GM23338 (cell line): ENCODE measurements at regions not wholly inside any gene's neighbourhood (a gene's known extent, or its start where the extent isn't known, plus 50 kb on each side); places are given as distances from the start of the nearest gene placed in this dataset.

ENCODE experiments used
- CREB1 ChIP-seq: fragments of 250-450 bp; sonication (Bioruptor Pico); IDR thresholded peaks from 2 replicates; pipeline ENCODE4 v1.5.0; 2020; ENCODE audit warnings: low read depth, mild to moderate bottlenecking, moderate library complexity
- CTCF ChIP-seq, 2 experiments: fragments of 200-600 bp in 1 of 2; sonication (generic) in 1 of 2; conservative IDR thresholded peaks; 2 replicates each; pipeline versions ENCODE4 v1.5.1 to v1.6.1; 2016 to 2017; ENCODE audit warnings: antibody characterized with exemption in 2 of 2, low read depth in 2 of 2, mild to moderate bottlenecking in 2 of 2, moderate library complexity in 1 of 2
- EZH2 ChIP-seq: fragments of 200-600 bp; sonication (generic); IDR thresholded peaks from one replicate; pipeline ENCODE4 v1.8.0; 2017; ENCODE audit warnings: antibody characterized with exemption, mild to moderate bottlenecking, low read depth; ENCODE audit not compliant: unreplicated experiment
- JUNB ChIP-seq: IDR thresholded peaks from one replicate; pipeline ENCODE4 v1.6.1; 2016; ENCODE audit warnings: antibody characterized with exemption; ENCODE audit not compliant: unreplicated experiment
- NANOG ChIP-seq: IDR thresholded peaks from 2 replicates; pipeline ENCODE4 v1.6.1; 2016; ENCODE audit warnings: antibody characterized with exemption, borderline replicate concordance
- TF ChIP-seq, protein P1 (sequence below): IDR thresholded peaks from one replicate; pipeline ENCODE4 v1.6.1; 2018; ENCODE audit warnings: antibody characterized with exemption; ENCODE audit not compliant: unreplicated experiment

DNA sequence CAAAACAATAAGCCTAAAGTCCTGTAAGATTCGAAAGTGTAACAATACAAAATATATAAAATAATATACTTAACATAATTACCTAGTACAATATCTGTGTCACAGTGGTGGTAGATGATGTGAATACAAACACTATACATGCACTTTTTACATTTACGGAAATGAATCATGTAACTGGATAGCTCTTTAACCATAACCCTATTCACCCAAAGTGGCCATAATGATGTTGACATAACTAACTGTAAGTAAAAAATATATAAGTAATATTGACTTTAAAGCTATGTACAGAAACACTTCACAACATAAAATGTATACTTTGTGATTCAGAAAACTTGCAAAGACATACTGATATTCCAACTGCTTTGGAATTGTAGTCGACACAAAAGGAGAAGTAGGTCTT is 616.9 kb upstream of the SLC8A1 start:
- TF ChIP-seq, protein P1, sequence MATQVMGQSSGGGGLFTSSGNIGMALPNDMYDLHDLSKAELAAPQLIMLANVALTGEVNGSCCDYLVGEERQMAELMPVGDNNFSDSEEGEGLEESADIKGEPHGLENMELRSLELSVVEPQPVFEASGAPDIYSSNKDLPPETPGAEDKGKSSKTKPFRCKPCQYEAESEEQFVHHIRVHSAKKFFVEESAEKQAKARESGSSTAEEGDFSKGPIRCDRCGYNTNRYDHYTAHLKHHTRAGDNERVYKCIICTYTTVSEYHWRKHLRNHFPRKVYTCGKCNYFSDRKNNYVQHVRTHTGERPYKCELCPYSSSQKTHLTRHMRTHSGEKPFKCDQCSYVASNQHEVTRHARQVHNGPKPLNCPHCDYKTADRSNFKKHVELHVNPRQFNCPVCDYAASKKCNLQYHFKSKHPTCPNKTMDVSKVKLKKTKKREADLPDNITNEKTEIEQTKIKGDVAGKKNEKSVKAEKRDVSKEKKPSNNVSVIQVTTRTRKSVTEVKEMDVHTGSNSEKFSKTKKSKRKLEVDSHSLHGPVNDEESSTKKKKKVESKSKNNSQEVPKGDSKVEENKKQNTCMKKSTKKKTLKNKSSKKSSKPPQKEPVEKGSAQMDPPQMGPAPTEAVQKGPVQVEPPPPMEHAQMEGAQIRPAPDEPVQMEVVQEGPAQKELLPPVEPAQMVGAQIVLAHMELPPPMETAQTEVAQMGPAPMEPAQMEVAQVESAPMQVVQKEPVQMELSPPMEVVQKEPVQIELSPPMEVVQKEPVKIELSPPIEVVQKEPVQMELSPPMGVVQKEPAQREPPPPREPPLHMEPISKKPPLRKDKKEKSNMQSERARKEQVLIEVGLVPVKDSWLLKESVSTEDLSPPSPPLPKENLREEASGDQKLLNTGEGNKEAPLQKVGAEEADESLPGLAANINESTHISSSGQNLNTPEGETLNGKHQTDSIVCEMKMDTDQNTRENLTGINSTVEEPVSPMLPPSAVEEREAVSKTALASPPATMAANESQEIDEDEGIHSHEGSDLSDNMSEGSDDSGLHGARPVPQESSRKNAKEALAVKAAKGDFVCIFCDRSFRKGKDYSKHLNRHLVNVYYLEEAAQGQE, result no peak
- TF ChIP-seq CTCF (conservative IDR thresholded peaks at IDR 0.05; ENCODE audit: low read depth in 2 of 2) (no peak), EZH2 (no peak), NANOG (no peak), JUNB (no peak), CREB1 (CRISPR knock-in tag) (no peak)
